ENCODE measurements at regions not wholly inside any gene's neighbourhood (a gene's known extent, or its start where the extent isn't known, plus 50 kb on each side); places are given as distances from the start of the nearest gene placed in this dataset.

DNA sequence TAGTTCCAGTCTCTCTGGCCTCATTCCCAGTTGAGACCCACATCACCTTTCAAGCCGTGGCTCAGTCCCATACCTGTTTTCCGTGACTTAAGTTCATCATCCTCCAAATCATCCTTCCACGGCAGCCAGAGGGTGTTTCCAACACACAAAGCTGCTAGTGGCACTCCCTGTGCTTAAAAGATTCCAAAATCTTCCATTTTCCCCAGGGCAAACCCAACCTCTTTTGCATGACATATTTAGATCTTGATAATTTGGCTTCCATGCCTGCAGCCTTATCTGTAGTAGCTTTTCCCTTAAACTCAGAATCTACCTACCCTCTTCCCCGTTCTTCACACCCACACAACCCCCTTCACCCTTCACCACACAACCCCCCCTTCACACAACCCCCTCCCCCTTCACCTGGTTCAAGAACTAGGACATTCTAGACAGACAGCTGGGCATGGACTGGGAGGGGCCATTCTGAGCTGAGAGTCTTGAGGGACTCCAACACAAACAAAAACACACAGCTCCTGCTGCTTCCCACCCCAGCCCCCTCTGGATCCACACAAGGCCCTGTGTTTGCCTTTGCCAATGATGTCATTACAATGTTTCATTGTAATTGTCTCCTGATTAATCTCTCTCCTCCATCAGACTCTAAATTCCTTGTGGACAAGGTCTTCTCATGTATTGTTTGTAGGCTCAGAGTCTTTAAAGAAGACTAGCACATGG lies 268.2 kb downstream of the SH3GL2 start:
- TF ChIP-seq CTCF (IDR thresholded peaks at IDR 0.05) (no peak), ZBTB21 (CRISPR knock-in tag; IDR thresholded peaks at IDR 0.05; ENCODE audit: borderline replicate concordance) (no peak)

All from WTC11 (cell line).